COLO668 (cell line): ENCODE measurements at regions not wholly inside any gene's neighbourhood (a gene's known extent, or its start where the extent isn't known, plus 50 kb on each side); places are given as distances from the start of the nearest gene placed in this dataset.

Experiments used
- DNase-seq: peaks from one replicate; lab custom pipeline; 2025; ENCODE audit not compliant: unreplicated experiment; lab: John Stamatoyannopoulos, UW

- DNase-seq: peak; percentile 1
Observed at GRCh38 chr6:117167520-117168271, 97.7 kb upstream of the VGLL2 start.

GRCh38 chr6:117168296-117169063 is 96.9 kb upstream of the VGLL2 start:
- DNase-seq: no peak

DNA sequence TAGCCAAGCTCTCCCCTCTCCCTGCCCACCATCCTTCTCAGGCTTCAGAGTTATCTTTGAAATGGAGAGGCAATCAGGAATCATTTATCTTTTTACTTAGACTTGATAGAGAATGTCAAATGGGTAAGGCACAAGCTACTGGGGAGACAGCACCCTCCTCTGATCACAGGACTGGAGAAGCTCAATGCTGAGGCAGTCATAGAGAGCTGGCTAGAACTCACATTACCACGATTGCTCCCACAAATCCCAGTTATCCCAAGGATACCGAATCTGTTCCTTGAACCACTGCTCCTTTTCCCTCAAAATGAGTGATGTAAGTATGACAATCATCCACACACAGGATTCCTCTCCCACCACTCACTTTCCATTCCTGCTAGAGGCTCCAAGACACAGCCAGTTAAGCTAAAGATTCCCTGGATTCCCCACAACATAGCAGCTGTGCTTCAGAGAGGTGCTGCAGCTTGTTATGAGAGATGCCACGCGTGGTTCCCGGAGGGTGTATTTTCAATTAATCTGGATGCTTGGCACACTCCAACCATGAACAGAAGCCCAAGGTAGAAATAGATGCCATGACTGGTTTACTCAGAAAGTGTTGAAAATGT is 96.2 kb upstream of the VGLL2 start:
- DNase-seq: no peak

GRCh38 chr6:117169781-117170281 is 95.5 kb upstream of the VGLL2 start:
- no peak for DNase-seq

- DNase-seq: no peak
Observed at GRCh38 chr6:117174835-117175360, 90.5 kb upstream of the VGLL2 start.

- no peak for DNase-seq
Observed at GRCh38 chr6:117188627-117189201, 76.6 kb upstream of the VGLL2 start.

DNA sequence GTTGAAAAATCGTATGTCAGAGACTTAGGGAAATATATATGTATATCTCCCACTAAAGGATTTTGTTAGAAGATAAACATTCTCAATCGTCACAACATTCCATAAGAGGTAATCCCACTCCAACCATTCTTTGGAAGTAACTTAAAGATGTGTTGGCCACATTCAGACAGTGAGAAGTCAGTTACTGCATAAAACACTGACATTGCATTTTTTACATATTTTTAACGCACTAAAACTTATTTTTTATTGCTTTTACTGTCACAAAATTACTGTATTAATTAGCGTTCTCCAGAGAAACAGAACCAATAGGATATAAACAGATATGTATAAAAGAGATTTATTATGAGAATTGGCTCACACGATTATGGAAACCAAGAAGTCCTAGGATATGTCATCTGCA is 74.3 kb upstream of the VGLL2 start:
- DNase-seq: no peak

- no peak for DNase-seq
Observed at GRCh38 chr6:117191448-117191847, 73.9 kb upstream of the VGLL2 start.

DNA sequence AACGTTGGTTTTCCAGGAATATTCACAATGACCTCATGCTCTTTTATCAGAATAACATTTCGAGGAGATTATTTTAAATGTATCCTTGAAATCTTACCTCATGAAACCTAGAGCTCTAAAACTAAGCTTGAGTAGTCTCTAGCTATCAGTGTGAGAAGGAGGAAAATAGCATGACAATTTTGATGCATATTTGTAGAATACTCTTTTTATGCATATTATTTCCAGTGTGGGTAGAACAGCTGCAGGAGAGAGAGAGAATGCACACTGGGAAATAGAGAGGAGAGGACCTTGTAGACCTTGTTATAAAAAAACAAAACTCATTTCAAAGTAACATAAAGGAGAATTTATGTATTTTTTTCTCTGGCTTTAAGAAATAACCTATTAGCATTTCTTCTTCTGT is 71.1 kb upstream of the VGLL2 start:
- no peak for DNase-seq

- DNase-seq: peak; percentile 1
Observed at GRCh38 chr6:117194978-117195377, 70.4 kb upstream of the VGLL2 start.

DNA sequence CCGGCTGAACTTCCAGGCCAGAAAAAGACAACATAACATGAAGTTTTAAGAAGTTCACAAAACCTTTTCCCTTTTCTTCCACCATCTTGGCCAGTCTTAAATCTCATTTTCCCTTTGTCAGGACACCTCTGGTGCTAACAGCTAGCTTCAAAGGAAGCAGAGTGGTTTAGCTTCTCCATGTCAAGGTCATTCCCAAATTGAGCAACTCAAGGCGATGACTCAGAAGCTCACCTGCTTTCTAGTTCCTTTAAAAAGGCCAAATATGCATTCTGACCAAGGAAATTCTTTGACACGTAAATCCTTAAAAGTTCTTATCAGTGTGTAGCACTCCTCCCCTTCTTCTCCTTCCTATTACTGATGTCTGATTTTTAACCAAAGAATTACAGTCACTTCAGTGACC is 69.6 kb upstream of the VGLL2 start:
- DNase-seq: no peak

DNA sequence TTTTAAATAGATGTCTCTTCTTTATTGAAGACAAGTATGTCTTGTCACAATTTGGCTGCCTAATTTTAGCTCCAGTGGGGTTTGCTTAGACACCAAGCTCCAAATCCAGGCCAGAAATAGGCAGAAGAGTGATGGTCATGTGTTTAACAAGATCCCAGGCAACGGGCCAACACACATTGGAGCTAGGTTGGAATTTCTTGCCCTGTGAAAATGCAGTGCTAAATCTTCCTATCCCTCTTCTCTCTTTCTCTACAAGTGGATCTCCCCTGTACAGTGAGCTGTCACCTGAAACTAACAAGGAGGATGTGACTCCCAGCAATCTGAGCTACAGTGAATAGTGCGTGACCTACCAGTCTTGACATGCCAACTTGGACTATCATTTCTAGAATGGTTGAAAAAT is 65.3 kb upstream of the VGLL2 start:
- DNase-seq: no peak

GRCh38 chr6:117204903-117205302 is 60.5 kb upstream of the VGLL2 start:
- no peak for DNase-seq

DNA sequence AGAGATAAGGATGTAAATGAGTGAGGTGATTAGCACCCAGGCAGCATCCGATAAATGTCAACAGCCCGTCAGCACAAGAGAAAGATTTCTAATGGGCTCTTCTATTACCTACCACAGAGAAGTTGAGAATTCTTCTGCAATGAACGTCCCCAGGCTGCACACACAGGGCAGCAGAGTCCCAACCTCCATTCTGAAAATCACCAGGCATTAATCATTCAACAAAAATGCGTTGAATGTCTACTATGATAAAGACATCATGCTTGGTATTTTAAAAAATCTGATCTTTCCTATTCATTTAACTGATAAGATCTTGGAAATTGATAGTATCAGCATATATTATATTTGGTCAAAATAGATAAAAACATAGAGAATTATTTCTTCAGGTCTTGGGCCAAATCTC is 59.5 kb upstream of the VGLL2 start:
- no peak for DNase-seq

- no peak for DNase-seq
Observed at GRCh38 chr6:117206522-117206921, 58.8 kb upstream of the VGLL2 start.

DNA sequence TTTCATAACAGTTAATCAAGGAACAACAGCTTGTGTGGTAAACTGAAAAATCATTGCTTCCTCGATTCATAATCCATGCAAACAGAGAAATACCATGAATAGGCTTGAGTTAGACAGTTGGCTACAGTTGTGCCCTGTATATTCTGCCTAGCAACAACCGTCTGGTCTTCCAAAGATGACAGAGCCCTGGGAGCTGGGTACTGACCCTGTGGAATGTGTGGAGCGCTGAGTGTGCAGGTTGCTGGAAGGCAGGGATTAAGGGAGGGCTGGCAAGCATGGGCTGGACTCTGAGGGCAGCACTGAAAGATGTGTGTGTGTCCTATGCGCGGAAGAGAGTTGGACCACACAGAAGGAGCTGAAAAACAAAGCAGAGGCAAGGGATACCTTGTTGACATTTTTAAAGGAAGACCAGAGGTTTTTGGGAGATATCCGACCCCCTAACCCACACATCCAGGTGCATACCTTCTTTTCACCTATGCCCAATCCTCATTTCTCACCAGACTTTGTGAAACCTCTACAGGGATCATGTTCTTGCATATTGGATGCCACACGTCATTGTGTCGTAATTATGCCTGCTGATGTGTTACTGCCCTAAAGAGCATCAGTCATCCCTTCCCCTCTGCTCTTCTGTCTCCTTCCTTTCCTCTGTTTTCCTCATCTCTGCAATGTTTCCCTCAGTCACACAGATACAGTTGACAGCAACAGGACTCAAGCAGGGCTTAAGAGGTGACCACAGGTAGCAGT is 58.2 kb upstream of the VGLL2 start:
- no peak for DNase-seq

DNA sequence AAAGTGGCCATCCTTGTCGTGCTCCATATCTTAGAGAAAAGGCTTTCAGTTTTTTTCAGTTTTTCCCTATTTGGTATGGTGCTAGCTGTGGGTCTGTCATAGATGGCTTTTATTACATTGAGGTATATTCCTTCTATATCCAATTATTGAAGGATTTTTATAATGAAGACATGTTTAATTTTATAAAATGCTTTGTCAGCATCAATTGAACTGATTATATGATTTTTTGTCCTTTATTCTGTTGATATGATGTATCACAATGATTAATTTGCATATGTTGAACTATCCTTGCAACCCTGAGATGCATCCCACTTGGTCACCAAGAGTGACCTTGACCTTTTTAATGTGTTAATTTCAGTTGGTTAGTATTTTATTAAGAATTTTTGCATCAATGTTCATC is 55.1 kb upstream of the VGLL2 start:
- no peak for DNase-seq

GRCh38 chr6:117215353-117216090 is 49.8 kb upstream of the VGLL2 start:
- no peak for DNase-seq
